Liver (tissue), 8 donors: ENCODE measurements at regions not wholly inside any gene's neighbourhood (a gene's known extent, or its start where the extent isn't known, plus 50 kb on each side); places are given as distances from the start of the nearest gene placed in this dataset.

ENCODE experiments used
- DNase-seq: peaks from one replicate; pipeline ENCODE4 v3.0.0-alpha.2; 2017; ENCODE audit warnings: low spot score
- H3K27ac ChIP-seq, 2 donors: one replicate each; pipeline ENCODE4 v1.7.0; 2013; ENCODE audit warnings: inconsistent platforms in 2 of 2, low read length in 2 of 2, control low read depth in 1 of 2, low read depth in 1 of 2, mild to moderate bottlenecking in 1 of 2
- H3K27me3 ChIP-seq, 4 donors: one replicate each; pipeline versions ENCODE4 v1.6.1 to v1.7.0; 2013; ENCODE audit warnings: low read length in 3 of 4, inconsistent platforms in 1 of 4, mild to moderate bottlenecking in 1 of 4, moderate library complexity in 1 of 4; ENCODE audit not compliant: control insufficient read depth in 4 of 4, insufficient read depth in 4 of 4
- H3K36me3 ChIP-seq, 4 donors: one replicate each; pipeline versions ENCODE4 v1.6.1 to v1.7.0; 2013; ENCODE audit warnings: low read length in 3 of 4, mild to moderate bottlenecking in 3 of 4, low read depth in 1 of 4, moderate library complexity in 1 of 4; ENCODE audit not compliant: control insufficient read depth in 4 of 4, insufficient read depth in 3 of 4
- H3K4me1 ChIP-seq, 4 donors: one replicate each; pipeline versions ENCODE4 v1.6.1 to v1.7.0; 2013; ENCODE audit warnings: low read length in 3 of 4, mild to moderate bottlenecking in 3 of 4, moderate library complexity in 1 of 4; ENCODE audit not compliant: control insufficient read depth in 4 of 4, insufficient read depth in 4 of 4
- H3K4me3 ChIP-seq, 3 donors: one replicate each; pipeline versions ENCODE4 v1.6.1 to v1.7.0; 2013; ENCODE audit warnings: low read length in 3 of 3, control low read depth in 1 of 3, low read depth in 1 of 3, mild to moderate bottlenecking in 1 of 3
- H3K9ac ChIP-seq, 2 donors: one replicate each; pipeline ENCODE4 v1.7.0; 2013; ENCODE audit warnings: low read length in 2 of 2, mild to moderate bottlenecking in 2 of 2, moderate library complexity in 2 of 2, control low read depth in 1 of 2, low read depth in 1 of 2
- H3K9me3 ChIP-seq, 4 donors: one replicate each; pipeline versions ENCODE4 v1.6.1 to v1.7.0; 2013; ENCODE audit warnings: low read length in 3 of 4; ENCODE audit not compliant: control insufficient read depth in 4 of 4
- EGR1 ChIP-seq, 2 donors: IDR thresholded peaks; 2 replicates each; pipeline ENCODE4 v1.6.1; 2016 to 2018; ENCODE audit warnings: antibody characterized with exemption in 2 of 2, low read depth in 2 of 2
- FOXA1 ChIP-seq: IDR thresholded peaks from 2 replicates; pipeline ENCODE4 v1.6.1; 2016; ENCODE audit warnings: antibody characterized with exemption
- FOXA2 ChIP-seq: IDR thresholded peaks from 2 replicates; pipeline ENCODE4 v1.6.1; 2016; ENCODE audit warnings: antibody characterized with exemption
- HNF4A ChIP-seq, 2 donors: conservative IDR thresholded peaks; 2 replicates each; pipeline ENCODE4 v1.6.1; 2016; ENCODE audit warnings: antibody characterized with exemption in 2 of 2, mild to moderate bottlenecking in 2 of 2
- JUND ChIP-seq, 2 donors: IDR thresholded peaks; 2 replicates each; pipeline ENCODE4 v1.6.1; 2016; ENCODE audit warnings: antibody characterized with exemption in 2 of 2
- NR2F2 ChIP-seq: IDR thresholded peaks from 2 replicates; pipeline ENCODE4 v1.6.1; 2016; ENCODE audit warnings: antibody characterized with exemption
- RAD21 ChIP-seq, 2 donors: IDR thresholded peaks; 2 replicates each; pipeline ENCODE4 v1.6.1; 2016; ENCODE audit warnings: antibody characterized with exemption in 2 of 2, mild to moderate bottlenecking in 2 of 2
- REST ChIP-seq: IDR thresholded peaks from 2 replicates; pipeline ENCODE4 v1.6.1; 2016; ENCODE audit warnings: antibody characterized with exemption, mild to moderate bottlenecking
- RXRA ChIP-seq, 2 donors: IDR thresholded peaks; 2 replicates each; pipeline ENCODE4 v1.6.1; 2017 to 2018; ENCODE audit warnings: antibody characterized with exemption in 2 of 2, mild to moderate bottlenecking in 1 of 2
- TAF1 ChIP-seq: conservative IDR thresholded peaks from 2 replicates; pipeline ENCODE4 v1.6.1; 2016; ENCODE audit warnings: antibody characterized with exemption, mild to moderate bottlenecking
- YY1 ChIP-seq: IDR thresholded peaks from 2 replicates; pipeline ENCODE4 v1.6.1; 2016; ENCODE audit warnings: antibody characterized with exemption, mild to moderate bottlenecking
- ZBTB33 ChIP-seq: IDR thresholded peaks from 2 replicates; pipeline ENCODE4 v1.6.1; 2016; ENCODE audit warnings: antibody characterized with exemption
- WGBS: extraction: QIAGEN DNeasy Blood & Tissue Kit; methylation state at CpG from one replicate; pipeline ENCODE4 v1.1.7; 2013; 5-methylcytosine and 5-hydroxymethylcytosine counted together
- TF ChIP-seq, protein P1 (sequence below): IDR thresholded peaks from 2 replicates; pipeline ENCODE4 v1.6.1; 2016; ENCODE audit warnings: antibody characterized with exemption
- TF ChIP-seq, protein P2 (sequence below): fragments of 150-350 bp; IDR thresholded peaks from 2 replicates; pipeline ENCODE4 v1.5.1; 2017; ENCODE audit warnings: improper control_type of control experiment, low read depth, low read length; ENCODE audit not compliant: missing input control
- TF ChIP-seq, protein P3 (sequence below): IDR thresholded peaks from 2 replicates; pipeline ENCODE4 v1.6.1; 2016; ENCODE audit warnings: antibody characterized with exemption
- donor health status: healthy.
- donor health status: healthy.
- donor health status: healthy.
- donor health status: healthy.
- donor health status: healthy.

GRCh38 chr2:5616019-5616418 is 76.2 kb upstream of the SOX11 start:
- H3K9me3 ChIP-seq, result peaks cover 0 to under 1% (median 0%) of the 10 kb centered on the region in 4 donors
- H3K9ac ChIP-seq, result no peak overlapping the region
- TF ChIP-seq, protein P1, sequence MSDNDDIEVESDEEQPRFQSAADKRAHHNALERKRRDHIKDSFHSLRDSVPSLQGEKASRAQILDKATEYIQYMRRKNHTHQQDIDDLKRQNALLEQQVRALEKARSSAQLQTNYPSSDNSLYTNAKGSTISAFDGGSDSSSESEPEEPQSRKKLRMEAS, result no peak
- TF ChIP-seq ZBTB33, result no peak
- no peak for TF ChIP-seq JUND (IDR thresholded peaks at IDR 0.05)
- no peak for TF ChIP-seq REST
- TF ChIP-seq, protein P2, sequence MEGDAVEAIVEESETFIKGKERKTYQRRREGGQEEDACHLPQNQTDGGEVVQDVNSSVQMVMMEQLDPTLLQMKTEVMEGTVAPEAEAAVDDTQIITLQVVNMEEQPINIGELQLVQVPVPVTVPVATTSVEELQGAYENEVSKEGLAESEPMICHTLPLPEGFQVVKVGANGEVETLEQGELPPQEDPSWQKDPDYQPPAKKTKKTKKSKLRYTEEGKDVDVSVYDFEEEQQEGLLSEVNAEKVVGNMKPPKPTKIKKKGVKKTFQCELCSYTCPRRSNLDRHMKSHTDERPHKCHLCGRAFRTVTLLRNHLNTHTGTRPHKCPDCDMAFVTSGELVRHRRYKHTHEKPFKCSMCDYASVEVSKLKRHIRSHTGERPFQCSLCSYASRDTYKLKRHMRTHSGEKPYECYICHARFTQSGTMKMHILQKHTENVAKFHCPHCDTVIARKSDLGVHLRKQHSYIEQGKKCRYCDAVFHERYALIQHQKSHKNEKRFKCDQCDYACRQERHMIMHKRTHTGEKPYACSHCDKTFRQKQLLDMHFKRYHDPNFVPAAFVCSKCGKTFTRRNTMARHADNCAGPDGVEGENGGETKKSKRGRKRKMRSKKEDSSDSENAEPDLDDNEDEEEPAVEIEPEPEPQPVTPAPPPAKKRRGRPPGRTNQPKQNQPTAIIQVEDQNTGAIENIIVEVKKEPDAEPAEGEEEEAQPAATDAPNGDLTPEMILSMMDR, result no peak
- no peak for TF ChIP-seq RXRA (IDR thresholded peaks at IDR 0.05)
- no peak for TF ChIP-seq RAD21 (IDR thresholded peaks at IDR 0.05)
- no peak for TF ChIP-seq FOXA1
- TF ChIP-seq FOXA2, result no peak
- no peak for TF ChIP-seq YY1
- no peak for TF ChIP-seq EGR1 (IDR thresholded peaks at IDR 0.05; ENCODE audit: low read depth in 2 of 2)
- TF ChIP-seq NR2F2, result no peak
- TF ChIP-seq, protein P3, sequence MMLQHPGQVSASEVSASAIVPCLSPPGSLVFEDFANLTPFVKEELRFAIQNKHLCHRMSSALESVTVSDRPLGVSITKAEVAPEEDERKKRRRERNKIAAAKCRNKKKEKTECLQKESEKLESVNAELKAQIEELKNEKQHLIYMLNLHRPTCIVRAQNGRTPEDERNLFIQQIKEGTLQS, result no peak
- no peak for TF ChIP-seq HNF4A (conservative IDR thresholded peaks at IDR 0.05)
- peaks cover 0 to 2% (median 0%) of the 10 kb centered on the region in 4 donors for H3K27me3 ChIP-seq
- WGBS, result 48% methylated on average over 3 of the region's 3 CpGs
- no peaks in the 10 kb centered on the region for H3K4me1 ChIP-seq
- no peaks in the 10 kb centered on the region for H3K36me3 ChIP-seq
- DNase-seq, result no peak
- H3K4me3 ChIP-seq, result no peak overlapping the region
- no peak overlapping the region for H3K27ac ChIP-seq

DNA sequence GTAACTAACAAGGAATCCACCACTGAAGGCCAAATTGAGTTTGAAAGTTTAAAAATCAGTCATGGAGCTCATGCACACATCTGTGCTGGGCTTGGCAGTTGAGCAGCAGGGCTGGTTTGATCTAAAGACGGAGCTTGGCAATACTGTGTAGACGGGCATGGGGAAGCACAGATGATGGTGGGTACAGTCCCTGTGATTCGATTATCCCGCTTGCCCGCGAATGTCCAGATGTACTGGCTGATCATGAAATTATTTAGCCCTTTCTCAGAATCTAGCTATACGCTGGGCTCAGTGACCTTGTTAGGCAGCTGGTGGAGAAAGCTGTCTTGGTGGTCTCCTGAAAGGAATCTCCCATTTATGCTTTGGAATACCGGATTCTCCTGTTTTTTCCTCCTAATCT is 74.8 kb upstream of the SOX11 start:
- no peak for DNase-seq
- no peak overlapping the region for H3K9ac ChIP-seq
- no peak for TF ChIP-seq YY1
- no peak for TF ChIP-seq TAF1
- TF ChIP-seq, protein P3, result no peak
- TF ChIP-seq NR2F2, result no peak
- H3K4me3 ChIP-seq, result no peak overlapping the region
- H3K4me1 ChIP-seq, result no peaks in the 10 kb centered on the region
- 85% methylated on average over 8 of the region's 8 CpGs for WGBS
- no peak overlapping the region for H3K27ac ChIP-seq
- no peaks in the 10 kb centered on the region for H3K9me3 ChIP-seq
- H3K27me3 ChIP-seq, result no peaks in the 10 kb centered on the region
- H3K36me3 ChIP-seq, result no peaks in the 10 kb centered on the region
